PC-9 (cell line): ENCODE measurements at regions not wholly inside any gene's neighbourhood (a gene's known extent, or its start where the extent isn't known, plus 50 kb on each side); places are given as distances from the start of the nearest gene placed in this dataset.
"Not testable (repeated sequence)": the region's sequence is repeated elsewhere in the genome, so short reads cannot be mapped to it uniquely, and the experiment has no call there.

ENCODE experiments used
- BruUV-seq: library from RNA; stranded (reverse); fragments of 400-500 nt; replicated peaks from 2 replicates; lab custom pipeline; 2021; lab: Mats Ljungman, UMichigan
- CTCF ChIA-PET: fragments of 300-600 bp; sonication (Branson Sonifier 250); formaldehyde crosslinking; loops from one replicate; lab custom pipeline; 2022; ENCODE audit warnings: antibody characterized with exemption; lab: Charles Lee
- POLR2A ChIA-PET: fragments of 300-600 bp; sonication (Branson Sonifier 250); formaldehyde crosslinking; loops from one replicate; lab custom pipeline; 2022; ENCODE audit warnings: antibody characterized with exemption; ENCODE audit not compliant: unreplicated experiment; lab: Charles Lee
- DNase-seq, 2 experiments: peaks; one replicate each; pipeline versions ENCODE4 v3.0.0 to v3.0.0-alpha.2; 2015 to 2022; ENCODE audit warnings: mixed read lengths in 1 of 2
- H2AFZ ChIP-seq: fragments of 200-600 bp; sonication (generic); 2 replicates; pipeline ENCODE4 v1.8.1; 2017; ENCODE audit warnings: antibody characterized with exemption
- H3F3A ChIP-seq: fragments of 200-600 bp; sonication (generic); 2 replicates; pipeline ENCODE4 v1.8.1; 2017; ENCODE audit warnings: antibody characterized with exemption, mild to moderate bottlenecking, low read depth; ENCODE audit not compliant: insufficient read depth
- H3K27ac ChIP-seq: fragments of 200-600 bp; sonication (generic); 2 replicates; pipeline ENCODE4 v1.6.1; 2016; ENCODE audit warnings: mixed run types
- H3K27me3 ChIP-seq: fragments of 200-600 bp; sonication (generic); 2 replicates; pipeline ENCODE4 v1.6.1; 2016; ENCODE audit warnings: low read depth, mixed run types; ENCODE audit not compliant: insufficient read depth
- H3K36me3 ChIP-seq: fragments of 200-600 bp; sonication (generic); 2 replicates; pipeline ENCODE4 v1.6.1; 2016; ENCODE audit warnings: low read depth, mixed run types
- H3K4me1 ChIP-seq: fragments of 200-600 bp; sonication (generic); replicated peaks from 2 replicates; pipeline ENCODE4 v1.6.1; 2016; ENCODE audit warnings: mixed run types; ENCODE audit not compliant: insufficient read depth
- H3K4me2 ChIP-seq: fragments of 200-600 bp; sonication (generic); 2 replicates; pipeline ENCODE4 v1.6.1; 2017; ENCODE audit warnings: mixed run types
- H3K4me3 ChIP-seq: fragments of 200-600 bp; sonication (generic); 2 replicates; pipeline ENCODE4 v1.6.1; 2016; ENCODE audit warnings: mixed run types
- H3K79me2 ChIP-seq: fragments of 200-600 bp; sonication (generic); 2 replicates; pipeline ENCODE4 v1.6.1; 2017; ENCODE audit warnings: low read depth, mixed run types
- H3K9me2 ChIP-seq: fragments of 200-600 bp; sonication (generic); 2 replicates; pipeline ENCODE4 v1.8.1; 2017; ENCODE audit warnings: mild to moderate bottlenecking; ENCODE audit not compliant: insufficient read depth
- H3K9me3 ChIP-seq: fragments of 200-600 bp; sonication (generic); 2 replicates; pipeline ENCODE4 v1.8.1; 2016; ENCODE audit warnings: low read depth; ENCODE audit not compliant: insufficient read depth
- H4K20me1 ChIP-seq: fragments of 200-600 bp; sonication (generic); 2 replicates; pipeline ENCODE4 v1.8.1; 2017; ENCODE audit not compliant: insufficient read depth
- CTCF ChIP-seq: fragments of 200-600 bp; sonication (generic); conservative IDR thresholded peaks from 2 replicates; pipeline ENCODE4 v1.6.1; 2017; ENCODE audit warnings: mixed run types, antibody characterized with exemption, mild to moderate bottlenecking, moderate library complexity
- EZH2 ChIP-seq: fragments of 200-600 bp; sonication (generic); IDR thresholded peaks from 2 replicates; pipeline ENCODE4 v1.8.0; 2017; ENCODE audit warnings: antibody characterized with exemption, low read depth
- intact Hi-C: fragments of 100-400 bp; cut with micrococcal nuclease; formaldehyde crosslinking; loops from one replicate; pipeline ENCODE4 v1.10.0; 2022; ENCODE audit not compliant: unreplicated experiment

- CTCF ChIA-PET = no interaction called here
- no TSS peak for BruUV-seq
- no peaks in the 10 kb centered on the region for H3K36me3 ChIP-seq
- no peaks in the 10 kb centered on the region for H3K27me3 ChIP-seq
- H2AFZ ChIP-seq = no peak overlapping the region
- no peak for TF ChIP-seq EZH2
- H3K4me2 ChIP-seq = no peak overlapping the region
- no peaks in the 10 kb centered on the region for H3K9me3 ChIP-seq
- H4K20me1 ChIP-seq = no peaks in the 10 kb centered on the region
- H3K4me3 ChIP-seq = no peak overlapping the region
- POLR2A ChIA-PET = no interaction called here
- no peaks in the 10 kb centered on the region for H3K9me2 ChIP-seq
- no peaks in the 10 kb centered on the region for H3K79me2 ChIP-seq
- DNase-seq = no peak
- H3K27ac ChIP-seq = no peak overlapping the region
- intact Hi-C loops = no loop called here
- H3K4me1 ChIP-seq = no peaks in the 10 kb centered on the region
- H3F3A ChIP-seq = no peaks in the 10 kb centered on the region
Measured at GRCh38 chrX:50996930-50997329, 86.4 kb downstream of the BMP15 start.

GRCh38 chrX:51000384-51000783 lies 89.8 kb downstream of the BMP15 start:
- H3K9me3 ChIP-seq, H3K79me2 ChIP-seq, BruUV-seq, H3K27ac ChIP-seq, H3K4me2 ChIP-seq, POLR2A ChIA-PET, DNase-seq, H2AFZ ChIP-seq, H3K27me3 ChIP-seq, H3K9me2 ChIP-seq, CTCF ChIA-PET, H3F3A ChIP-seq, H3K4me1 ChIP-seq, intact Hi-C loops, H4K20me1 ChIP-seq, H3K36me3 ChIP-seq, H3K4me3 ChIP-seq: not testable (repeated sequence)

GRCh38 chrX:51001733-51002632 lies 91.4 kb downstream of the BMP15 start:
- H3F3A ChIP-seq, H2AFZ ChIP-seq, H3K4me2 ChIP-seq, CTCF ChIA-PET, H3K79me2 ChIP-seq, DNase-seq, BruUV-seq, intact Hi-C loops, H3K27ac ChIP-seq, H3K9me3 ChIP-seq, H3K36me3 ChIP-seq, H3K4me3 ChIP-seq, H3K27me3 ChIP-seq, H3K4me1 ChIP-seq, H4K20me1 ChIP-seq, H3K9me2 ChIP-seq: not testable (repeated sequence)
- POLR2A ChIA-PET = interaction anchor here (0.7 kb wide), 1 partner anchor 34 kb away, joined by 3 read pairs; no protein-coding TSS in a partner anchor

GRCh38 chrX:51006064-51006463 lies 95.5 kb downstream of the BMP15 start:
- no peaks in the 10 kb centered on the region for H4K20me1 ChIP-seq
- no peak overlapping the region for H3K4me2 ChIP-seq

More at GRCh38 chrX:51006064-51006463, 95.5 kb downstream of the BMP15 start:
- Histone ChIP-seq H3K9me2 (no peaks in the 10 kb centered on the region), H3K27ac (no peak overlapping the region), H3K79me2 (no peaks in the 10 kb centered on the region), H3K36me3 (no peaks in the 10 kb centered on the region), H2AFZ (no peak overlapping the region), H3K27me3 (no peaks in the 10 kb centered on the region), H3K4me1 (no peaks in the 10 kb centered on the region), H3K9me3 (no peaks in the 10 kb centered on the region), H3K4me3 (no peak overlapping the region), H3F3A (no peaks in the 10 kb centered on the region)
- CTCF ChIA-PET = no interaction called here
- DNase-seq = no peak
- intact Hi-C loops = no loop called here
- POLR2A ChIA-PET = no interaction called here
- no TSS peak for BruUV-seq
- TF ChIP-seq CTCF (no peak), EZH2 (no peak)
